ENCODE measurements at regions not wholly inside any gene's neighbourhood (a gene's known extent, or its start where the extent isn't known, plus 50 kb on each side); places are given as distances from the start of the nearest gene placed in this dataset.

- Mint-ChIP-seq H3K4me1 (ENCODE audit: low read depth) (no peaks in the 10 kb centered on the region), H3K27me3 (ENCODE audit: low read depth) (no peaks in the 10 kb centered on the region), H3K9me3 (no peaks in the 10 kb centered on the region), H3K36me3 (ENCODE audit: low read depth) (no peaks in the 10 kb centered on the region), H3K27ac (no peak overlapping the region), H3K4me3 (no peak overlapping the region)
- CTCF ChIA-PET: interaction anchor here (0.6 to 0.9 kb wide), 4 partner anchors 224 to 743 kb away, joined by 3 to 4 read pairs (median 3); no protein-coding TSS in a partner anchor
- intact Hi-C loops (cut with micrococcal nuclease): loop anchor here (2.0 kb wide), 2 partner anchors 228 to 362 kb away; no protein-coding TSS in a partner anchor
- DNase-seq: no peak
Measured at GRCh38 chrX:30504309-30504708, 73.3 kb downstream of the TASL start.

GRCh38 chrX:30495468-30495867 lies 82.1 kb downstream of the TASL start:
- no peak overlapping the region for H3K4me3 Mint-ChIP-seq
- CTCF ChIA-PET: no interaction called here
- H3K27ac Mint-ChIP-seq: no peak overlapping the region
- intact Hi-C loops (cut with micrococcal nuclease): no loop called here
- H3K4me1 Mint-ChIP-seq (ENCODE audit: low read depth): no peaks in the 10 kb centered on the region
- no peaks in the 10 kb centered on the region for H3K36me3 Mint-ChIP-seq (ENCODE audit: low read depth)
- H3K9me3 Mint-ChIP-seq: no peaks in the 10 kb centered on the region
- H3K27me3 Mint-ChIP-seq (ENCODE audit: low read depth): no peaks in the 10 kb centered on the region
- no peak for DNase-seq

GRCh38 chrX:30493348-30493747 lies 84.2 kb downstream of the TASL start:
- no peak for DNase-seq
- no peaks in the 10 kb centered on the region for H3K36me3 Mint-ChIP-seq (ENCODE audit: low read depth)
- CTCF ChIA-PET: no interaction called here
- H3K4me3 Mint-ChIP-seq: no peak overlapping the region
- H3K27ac Mint-ChIP-seq: no peak overlapping the region
- intact Hi-C loops (cut with micrococcal nuclease): no loop called here
- H3K9me3 Mint-ChIP-seq: no peaks in the 10 kb centered on the region
- H3K27me3 Mint-ChIP-seq (ENCODE audit: low read depth): no peaks in the 10 kb centered on the region
- no peaks in the 10 kb centered on the region for H3K4me1 Mint-ChIP-seq (ENCODE audit: low read depth)

DNA sequence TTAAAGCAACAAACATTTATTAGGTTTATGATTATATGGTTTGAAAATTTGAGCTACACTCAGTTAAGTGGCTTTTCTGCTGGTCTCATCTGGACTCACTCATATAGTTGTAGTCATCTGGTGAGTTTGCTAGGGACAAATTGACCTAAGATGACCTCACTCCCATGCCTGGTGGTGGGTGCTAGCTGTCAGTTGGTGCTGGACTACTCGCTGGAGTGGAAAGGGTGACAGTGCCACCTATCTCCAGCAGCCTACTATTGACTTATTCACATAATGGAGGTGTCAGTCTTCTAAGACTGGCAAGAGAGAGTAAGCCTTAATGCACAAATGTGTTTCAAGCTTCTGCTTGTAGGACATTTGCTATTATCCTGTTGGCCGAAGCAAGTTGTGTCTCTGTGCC lies 88.2 kb downstream of the TASL start:
- DNase-seq: no peak
- intact Hi-C loops (cut with micrococcal nuclease): loop anchor here (5.0 kb wide), 1 partner anchor 212 kb away; no protein-coding TSS in a partner anchor
- H3K4me1 Mint-ChIP-seq (ENCODE audit: low read depth): no peaks in the 10 kb centered on the region
- no peaks in the 10 kb centered on the region for H3K9me3 Mint-ChIP-seq
- no peak overlapping the region for H3K27ac Mint-ChIP-seq
- H3K27me3 Mint-ChIP-seq (ENCODE audit: low read depth): no peaks in the 10 kb centered on the region
- H3K4me3 Mint-ChIP-seq: no peak overlapping the region
- no peaks in the 10 kb centered on the region for H3K36me3 Mint-ChIP-seq (ENCODE audit: low read depth)
- CTCF ChIA-PET: no interaction called here

DNA sequence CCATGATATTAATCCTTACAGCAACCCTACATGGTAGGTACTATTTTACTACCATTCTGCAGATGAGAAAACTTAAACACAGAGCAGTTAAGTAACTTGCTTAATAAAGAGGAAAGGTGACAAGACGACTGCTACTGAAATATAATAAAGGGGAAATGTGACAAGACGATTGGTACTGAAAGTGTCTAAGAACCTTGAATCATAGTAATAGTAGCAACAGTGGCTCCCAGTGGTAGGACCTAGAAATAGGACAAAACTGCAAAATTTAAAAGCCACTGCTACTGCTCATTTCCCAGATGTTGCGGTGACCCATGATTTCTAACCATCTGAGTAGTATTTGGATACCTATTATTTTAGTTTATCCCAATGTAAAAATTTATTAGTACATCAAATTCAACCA lies 89.5 kb downstream of the TASL start:
- intact Hi-C loops (cut with micrococcal nuclease): loop anchor here (5.0 kb wide), 1 partner anchor 211 kb away; no protein-coding TSS in a partner anchor
- Mint-ChIP-seq H3K27ac (no peak overlapping the region), H3K27me3 (ENCODE audit: low read depth) (no peaks in the 10 kb centered on the region), H3K36me3 (ENCODE audit: low read depth) (no peaks in the 10 kb centered on the region), H3K9me3 (no peaks in the 10 kb centered on the region), H3K4me3 (no peak overlapping the region), H3K4me1 (ENCODE audit: low read depth) (no peaks in the 10 kb centered on the region)
- DNase-seq: no peak
- CTCF ChIA-PET: no interaction called here

GRCh38 chrX:30483996-30484395 lies 93.6 kb downstream of the TASL start:
- H3K27ac Mint-ChIP-seq: no peak overlapping the region
- no peaks in the 10 kb centered on the region for H3K27me3 Mint-ChIP-seq (ENCODE audit: low read depth)
- no peaks in the 10 kb centered on the region for H3K4me1 Mint-ChIP-seq (ENCODE audit: low read depth)
- intact Hi-C loops (cut with micrococcal nuclease): no loop called here
- CTCF ChIA-PET: interaction anchor here (0.5 kb wide), 1 partner anchor 35 kb away, joined by 3 read pairs; no protein-coding TSS in a partner anchor
- H3K4me3 Mint-ChIP-seq: no peak overlapping the region
- no peaks in the 10 kb centered on the region for H3K9me3 Mint-ChIP-seq
- H3K36me3 Mint-ChIP-seq (ENCODE audit: low read depth): no peaks in the 10 kb centered on the region
- DNase-seq: no peak

GRCh38 chrX:30468471-30468870 lies 109.1 kb downstream of the TASL start:
- H3K27ac Mint-ChIP-seq: no peak overlapping the region
- intact Hi-C loops (cut with micrococcal nuclease): no loop called here
- CTCF ChIA-PET: no interaction called here
- no peak overlapping the region for H3K4me3 Mint-ChIP-seq
- no peak for DNase-seq
- H3K4me1 Mint-ChIP-seq (ENCODE audit: low read depth): no peaks in the 10 kb centered on the region
- no peaks in the 10 kb centered on the region for H3K27me3 Mint-ChIP-seq (ENCODE audit: low read depth)
- no peaks in the 10 kb centered on the region for H3K9me3 Mint-ChIP-seq
- no peaks in the 10 kb centered on the region for H3K36me3 Mint-ChIP-seq (ENCODE audit: low read depth)
